ENCODE measurements at regions not wholly inside any gene's neighbourhood (a gene's known extent, or its start where the extent isn't known, plus 50 kb on each side); places are given as distances from the start of the nearest gene placed in this dataset.

GRCh38 chr18:50453014-50453680 lies 78.3 kb downstream of the SKA1 start:
- no peaks in the 10 kb centered on the region for H3K27me3 ChIP-seq
- no peak overlapping the region for H3K27ac ChIP-seq
- no peaks in the 10 kb centered on the region for H3K9me3 ChIP-seq
- DNase-seq (ENCODE audit: low spot score) = no peak
- no peaks in the 10 kb centered on the region for H3K4me1 ChIP-seq
- H3K36me3 ChIP-seq = no peaks in the 10 kb centered on the region
- TF ChIP-seq CTCF (IDR thresholded peaks at IDR 0.05) = no peak
- no peak overlapping the region for H3K4me3 ChIP-seq

DNA sequence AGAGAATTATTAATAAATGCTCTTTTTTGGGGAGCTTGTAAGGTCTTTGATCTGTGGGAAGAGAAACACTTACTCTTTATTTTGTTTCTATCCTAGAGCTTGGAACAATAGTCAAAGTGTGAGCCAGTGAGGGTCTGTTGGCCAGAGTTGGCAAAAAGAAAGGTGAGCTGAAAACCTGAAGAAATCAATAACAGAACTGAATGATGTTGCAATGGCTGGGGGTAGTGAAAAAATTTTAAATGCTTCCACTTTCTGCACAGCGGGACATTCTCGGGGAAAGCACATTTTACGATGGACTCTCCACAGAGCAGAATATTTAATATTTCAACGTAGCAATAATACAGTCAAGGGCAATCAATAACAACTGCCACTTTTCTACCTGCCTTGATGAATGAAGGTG lies 78.9 kb downstream of the SKA1 start:
- Histone ChIP-seq H3K27me3 (no peaks in the 10 kb centered on the region), H3K4me3 (no peak overlapping the region)

DNA sequence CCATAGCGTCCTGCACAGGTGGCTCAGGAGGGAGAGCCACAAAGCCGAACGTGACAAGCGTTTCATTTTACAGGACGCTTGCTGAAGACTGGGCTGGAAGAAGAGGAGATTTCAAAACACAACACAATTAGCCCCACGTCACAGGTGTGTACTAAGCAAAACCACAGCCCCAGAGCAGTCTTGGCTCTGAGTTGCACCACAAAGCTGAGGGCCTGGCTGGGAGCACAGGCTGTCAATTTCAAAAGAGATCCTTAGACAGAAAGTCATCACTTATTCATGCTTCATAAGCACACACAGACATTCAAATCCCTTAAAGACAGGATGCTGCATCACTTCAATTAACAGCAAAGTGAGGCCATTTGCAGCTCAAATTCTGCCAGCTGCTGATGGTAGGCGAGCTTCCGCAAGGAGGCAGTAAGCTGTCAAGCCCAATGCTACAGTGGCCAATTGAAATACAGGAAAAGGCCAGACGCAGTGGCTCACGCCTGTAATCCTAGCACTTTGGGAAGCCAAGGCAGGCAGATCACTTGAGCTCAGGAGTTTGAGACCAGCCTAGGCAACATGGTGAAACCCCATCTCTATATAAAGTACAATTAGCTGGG lies 79.6 kb downstream of the SKA1 start:
- Histone ChIP-seq H3K36me3 (no peaks in the 10 kb centered on the region), H3K27ac (no peak overlapping the region), H3K4me1 (no peaks in the 10 kb centered on the region), H3K4me3 (no peak overlapping the region), H3K9me3 (no peaks in the 10 kb centered on the region), H3K27me3 (no peaks in the 10 kb centered on the region)
- no peak for DNase-seq (ENCODE audit: low spot score)
- no peak for TF ChIP-seq CTCF (IDR thresholded peaks at IDR 0.05)

More for the DNA sequence above, 78.9 kb downstream of the SKA1 start:
- H3K27ac ChIP-seq = no peak overlapping the region
- H3K9me3 ChIP-seq = no peaks in the 10 kb centered on the region
- H3K36me3 ChIP-seq = no peaks in the 10 kb centered on the region
- TF ChIP-seq CTCF (IDR thresholded peaks at IDR 0.05) = no peak
- DNase-seq (ENCODE audit: low spot score) = no peak
- H3K4me1 ChIP-seq = no peaks in the 10 kb centered on the region

GRCh38 chr18:50456285-50456684 lies 81.4 kb downstream of the SKA1 start:
- TF ChIP-seq CTCF (IDR thresholded peaks at IDR 0.05) = no peak

GRCh38 chr18:50457639-50458038 lies 82.8 kb downstream of the SKA1 start:
- TF ChIP-seq CTCF (IDR thresholded peaks at IDR 0.05) = no peak
- H3K27me3 ChIP-seq = no peaks in the 10 kb centered on the region
- no peaks in the 10 kb centered on the region for H3K9me3 ChIP-seq
- no peaks in the 10 kb centered on the region for H3K4me1 ChIP-seq
- H3K36me3 ChIP-seq = no peaks in the 10 kb centered on the region
- no peak overlapping the region for H3K27ac ChIP-seq
- DNase-seq (ENCODE audit: low spot score) = no peak
- no peak overlapping the region for H3K4me3 ChIP-seq

More at GRCh38 chr18:50456285-50456684, 81.4 kb downstream of the SKA1 start:
- Histone ChIP-seq H3K9me3 (no peaks in the 10 kb centered on the region), H3K27me3 (no peaks in the 10 kb centered on the region), H3K27ac (no peak overlapping the region), H3K4me1 (no peaks in the 10 kb centered on the region), H3K36me3 (no peaks in the 10 kb centered on the region), H3K4me3 (no peak overlapping the region)
- DNase-seq (ENCODE audit: low spot score) = no peak

DNA sequence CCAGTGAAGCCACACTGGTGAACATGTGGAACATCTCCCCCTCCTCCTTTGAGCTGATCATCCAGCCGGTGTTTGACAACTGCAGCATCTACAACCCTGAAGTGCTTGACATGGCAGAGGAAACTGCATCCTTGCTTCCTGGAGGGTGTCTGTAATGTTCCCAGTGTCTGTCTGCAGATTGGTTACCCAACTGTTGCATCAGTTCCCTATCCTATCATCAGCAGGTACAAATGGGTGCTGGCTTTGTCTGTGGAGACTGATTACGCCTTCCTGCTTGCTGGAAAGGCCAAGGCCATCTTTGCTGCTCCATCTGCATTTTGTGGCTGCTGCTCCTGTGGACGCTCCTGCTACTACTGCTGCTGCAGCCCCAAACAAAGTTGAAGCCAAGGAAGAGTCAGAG lies 83.5 kb downstream of the SKA1 start:
- no peak for TF ChIP-seq CTCF (IDR thresholded peaks at IDR 0.05)
- Histone ChIP-seq H3K9me3 (no peaks in the 10 kb centered on the region), H3K27me3 (no peaks in the 10 kb centered on the region), H3K4me1 (no peaks in the 10 kb centered on the region), H3K36me3 (no peaks in the 10 kb centered on the region), H3K27ac (no peak overlapping the region), H3K4me3 (no peak overlapping the region)
- DNase-seq (ENCODE audit: low spot score) = no peak
